Fibroblast of pulmonary artery (primary cell): ENCODE measurements at regions not wholly inside any gene's neighbourhood (a gene's known extent, or its start where the extent isn't known, plus 50 kb on each side); places are given as distances from the start of the nearest gene placed in this dataset.
"Not testable (repeated sequence)": the region's sequence is repeated elsewhere in the genome, so short reads cannot be mapped to it uniquely, and the experiment has no call there.

Experiments used
- DNase-seq: peaks from one replicate; pipeline ENCODE4 v3.0.0-alpha.2; 2010; ENCODE audit warnings: low read depth
- H3K4me3 ChIP-seq: replicated peaks from 2 replicates; pipeline ENCODE4 v1.5.1; 2011; ENCODE audit warnings: low read depth, mild to moderate bottlenecking, control low read depth, low read length, moderate library complexity
- CTCF ChIP-seq: IDR thresholded peaks from 2 replicates; pipeline ENCODE4 v1.5.1; 2011; ENCODE audit warnings: mild to moderate bottlenecking, control low read depth, low read length, inconsistent platforms; ENCODE audit errors: missing control alignments

GRCh38 chr2:175679231-175679630 lies 322.8 kb downstream of the LNPK start:
- no peak for TF ChIP-seq CTCF
- no peak for DNase-seq
- no peak overlapping the region for H3K4me3 ChIP-seq

- H3K4me3 ChIP-seq = no peak overlapping the region
- no peak for TF ChIP-seq CTCF
- no peak for DNase-seq
These were observed 324.2 kb downstream of the LNPK start for GRCh38 chr2:175677880-175678279.

GRCh38 chr2:175676813-175677212 lies 325.3 kb downstream of the LNPK start:
- H3K4me3 ChIP-seq = no peak overlapping the region
- no peak for DNase-seq
- no peak for TF ChIP-seq CTCF

- not testable (repeated sequence) for DNase-seq, H3K4me3 ChIP-seq
These were observed 333.3 kb downstream of the LNPK start for GRCh38 chr2:175668804-175669203.

- no peak overlapping the region for H3K4me3 ChIP-seq
- TF ChIP-seq CTCF = no peak
- DNase-seq = no peak
These were observed 339.7 kb downstream of the LNPK start for GRCh38 chr2:175662335-175662734.

- H3K4me3 ChIP-seq = no peak overlapping the region
- TF ChIP-seq CTCF = no peak
- DNase-seq = no peak
These were observed 353.4 kb downstream of the LNPK start for GRCh38 chr2:175648577-175649063.

- no peak for DNase-seq
- TF ChIP-seq CTCF = no peak
These were observed 355.0 kb downstream of the LNPK start for GRCh38 chr2:175647058-175647457.

GRCh38 chr2:175640655-175641054 lies 361.4 kb downstream of the LNPK start:
- DNase-seq = no peak
- no peak for TF ChIP-seq CTCF
- H3K4me3 ChIP-seq = no peak overlapping the region

More at GRCh38 chr2:175647058-175647457, 355.0 kb downstream of the LNPK start:
- no peak overlapping the region for H3K4me3 ChIP-seq
